GM12878 (cell line): ENCODE measurements at regions not wholly inside any gene's neighbourhood (a gene's known extent, or its start where the extent isn't known, plus 50 kb on each side); places are given as distances from the start of the nearest gene placed in this dataset.

Source experiments
- BHLHE40 ChIP-seq, 2 experiments: fragments of 450-650 bp in 1 of 2; IDR thresholded peaks; 2 replicates each; pipeline ENCODE4 v1.6.1; 2011 to 2017; ENCODE audit warnings: low read depth in 2 of 2, borderline replicate concordance in 1 of 2, improper control_type of control experiment in 1 of 2, low read length in 1 of 2, mild to moderate bottlenecking in 1 of 2
- FOS ChIP-seq: IDR thresholded peaks from 3 replicates; pipeline ENCODE4 v1.6.1; 2011; ENCODE audit warnings: borderline replicate concordance; ENCODE audit not compliant: insufficient read length; ENCODE audit errors: extremely low read depth
- KAT2A ChIP-seq: conservative IDR thresholded peaks from 2 replicates; pipeline ENCODE4 v1.6.1; 2011; ENCODE audit warnings: low read depth, low read length; ENCODE audit not compliant: control insufficient read depth
- MTA2 ChIP-seq: fragments of 450-650 bp; IDR thresholded peaks from 2 replicates; pipeline ENCODE4 v1.6.1; 2016; ENCODE audit warnings: low read depth, mild to moderate bottlenecking, moderate library complexity
- NFYA ChIP-seq: IDR thresholded peaks from 2 replicates; pipeline ENCODE4 v1.6.1; 2011; ENCODE audit warnings: low read depth, mild to moderate bottlenecking, low read length, improper control_type of control experiment, borderline replicate concordance
- POU2F2 ChIP-seq: IDR thresholded peaks from 3 replicates; pipeline ENCODE4 v1.6.1; 2011; ENCODE audit warnings: low read depth, mild to moderate bottlenecking, low read length, borderline replicate concordance
- ZNF274 ChIP-seq: IDR thresholded peaks from one replicate; pipeline ENCODE4 v1.8.0; 2011; ENCODE audit not compliant: insufficient read length, insufficient read depth
- TF ChIP-seq, protein P1 (sequence below): fragments of 150-350 bp; IDR thresholded peaks from 2 replicates; pipeline ENCODE4 v1.6.1; 2016; ENCODE audit warnings: low read depth, low read length
- TF ChIP-seq, protein P2 (sequence below): fragments of 450-650 bp; IDR thresholded peaks from 2 replicates; pipeline ENCODE4 v1.6.1; 2017; ENCODE audit warnings: low read depth, mild to moderate bottlenecking, moderate library complexity
- TF ChIP-seq, protein P3 (sequence below): IDR thresholded peaks from 2 replicates; pipeline ENCODE4 v1.6.1; 2012; ENCODE audit warnings: mild to moderate bottlenecking, low read depth, low read length

DNA sequence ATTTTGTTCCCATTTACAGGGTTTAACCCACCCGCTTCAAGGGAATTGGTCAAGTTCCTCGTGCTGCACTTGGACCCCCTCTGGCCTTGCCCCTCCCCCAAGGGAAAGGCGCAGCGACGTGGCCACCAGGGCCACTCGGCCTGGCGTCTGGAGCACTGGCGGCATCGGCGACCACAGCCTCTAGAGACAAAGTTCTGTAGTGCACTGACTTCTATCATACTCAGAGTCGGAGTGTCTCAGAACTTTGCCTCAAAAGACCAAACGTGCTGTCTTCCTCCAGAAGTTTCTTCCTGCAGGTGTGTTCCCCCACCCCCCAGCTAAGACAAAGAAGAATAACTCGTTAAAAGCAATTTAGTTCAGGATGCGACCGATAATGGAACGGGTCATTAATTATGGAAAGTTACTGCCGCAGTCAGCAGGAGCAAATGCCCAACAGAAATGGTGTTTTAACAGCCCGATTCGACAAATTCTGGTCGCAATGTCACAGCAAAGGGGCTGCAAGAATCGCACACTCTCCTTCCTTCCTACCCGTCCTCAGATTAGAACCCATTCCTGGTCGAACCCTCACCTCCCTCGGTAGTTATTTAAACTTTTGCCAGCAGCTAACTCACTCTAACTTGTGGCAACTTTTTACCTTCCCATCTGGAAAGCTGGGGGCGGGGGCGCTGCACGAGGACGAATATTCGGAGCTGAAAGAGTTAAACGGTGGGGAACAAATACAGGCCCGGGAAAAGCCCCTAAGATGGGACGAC lies 202.1 kb upstream of the NFE2L3 start (continued):
- TF ChIP-seq, protein P1, sequence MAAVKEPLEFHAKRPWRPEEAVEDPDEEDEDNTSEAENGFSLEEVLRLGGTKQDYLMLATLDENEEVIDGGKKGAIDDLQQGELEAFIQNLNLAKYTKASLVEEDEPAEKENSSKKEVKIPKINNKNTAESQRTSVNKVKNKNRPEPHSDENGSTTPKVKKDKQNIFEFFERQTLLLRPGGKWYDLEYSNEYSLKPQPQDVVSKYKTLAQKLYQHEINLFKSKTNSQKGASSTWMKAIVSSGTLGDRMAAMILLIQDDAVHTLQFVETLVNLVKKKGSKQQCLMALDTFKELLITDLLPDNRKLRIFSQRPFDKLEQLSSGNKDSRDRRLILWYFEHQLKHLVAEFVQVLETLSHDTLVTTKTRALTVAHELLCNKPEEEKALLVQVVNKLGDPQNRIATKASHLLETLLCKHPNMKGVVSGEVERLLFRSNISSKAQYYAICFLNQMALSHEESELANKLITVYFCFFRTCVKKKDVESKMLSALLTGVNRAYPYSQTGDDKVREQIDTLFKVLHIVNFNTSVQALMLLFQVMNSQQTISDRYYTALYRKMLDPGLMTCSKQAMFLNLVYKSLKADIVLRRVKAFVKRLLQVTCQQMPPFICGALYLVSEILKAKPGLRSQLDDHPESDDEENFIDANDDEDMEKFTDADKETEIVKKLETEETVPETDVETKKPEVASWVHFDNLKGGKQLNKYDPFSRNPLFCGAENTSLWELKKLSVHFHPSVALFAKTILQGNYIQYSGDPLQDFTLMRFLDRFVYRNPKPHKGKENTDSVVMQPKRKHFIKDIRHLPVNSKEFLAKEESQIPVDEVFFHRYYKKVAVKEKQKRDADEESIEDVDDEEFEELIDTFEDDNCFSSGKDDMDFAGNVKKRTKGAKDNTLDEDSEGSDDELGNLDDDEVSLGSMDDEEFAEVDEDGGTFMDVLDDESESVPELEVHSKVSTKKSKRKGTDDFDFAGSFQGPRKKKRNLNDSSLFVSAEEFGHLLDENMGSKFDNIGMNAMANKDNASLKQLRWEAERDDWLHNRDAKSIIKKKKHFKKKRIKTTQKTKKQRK: no peak
- TF ChIP-seq NFYA: no peak
- no peak for TF ChIP-seq FOS
- TF ChIP-seq, protein P2, sequence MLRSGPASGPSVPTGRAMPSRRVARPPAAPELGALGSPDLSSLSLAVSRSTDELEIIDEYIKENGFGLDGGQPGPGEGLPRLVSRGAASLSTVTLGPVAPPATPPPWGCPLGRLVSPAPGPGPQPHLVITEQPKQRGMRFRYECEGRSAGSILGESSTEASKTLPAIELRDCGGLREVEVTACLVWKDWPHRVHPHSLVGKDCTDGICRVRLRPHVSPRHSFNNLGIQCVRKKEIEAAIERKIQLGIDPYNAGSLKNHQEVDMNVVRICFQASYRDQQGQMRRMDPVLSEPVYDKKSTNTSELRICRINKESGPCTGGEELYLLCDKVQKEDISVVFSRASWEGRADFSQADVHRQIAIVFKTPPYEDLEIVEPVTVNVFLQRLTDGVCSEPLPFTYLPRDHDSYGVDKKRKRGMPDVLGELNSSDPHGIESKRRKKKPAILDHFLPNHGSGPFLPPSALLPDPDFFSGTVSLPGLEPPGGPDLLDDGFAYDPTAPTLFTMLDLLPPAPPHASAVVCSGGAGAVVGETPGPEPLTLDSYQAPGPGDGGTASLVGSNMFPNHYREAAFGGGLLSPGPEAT: no peak
- no peak for TF ChIP-seq ZNF274
- TF ChIP-seq, protein P3, sequence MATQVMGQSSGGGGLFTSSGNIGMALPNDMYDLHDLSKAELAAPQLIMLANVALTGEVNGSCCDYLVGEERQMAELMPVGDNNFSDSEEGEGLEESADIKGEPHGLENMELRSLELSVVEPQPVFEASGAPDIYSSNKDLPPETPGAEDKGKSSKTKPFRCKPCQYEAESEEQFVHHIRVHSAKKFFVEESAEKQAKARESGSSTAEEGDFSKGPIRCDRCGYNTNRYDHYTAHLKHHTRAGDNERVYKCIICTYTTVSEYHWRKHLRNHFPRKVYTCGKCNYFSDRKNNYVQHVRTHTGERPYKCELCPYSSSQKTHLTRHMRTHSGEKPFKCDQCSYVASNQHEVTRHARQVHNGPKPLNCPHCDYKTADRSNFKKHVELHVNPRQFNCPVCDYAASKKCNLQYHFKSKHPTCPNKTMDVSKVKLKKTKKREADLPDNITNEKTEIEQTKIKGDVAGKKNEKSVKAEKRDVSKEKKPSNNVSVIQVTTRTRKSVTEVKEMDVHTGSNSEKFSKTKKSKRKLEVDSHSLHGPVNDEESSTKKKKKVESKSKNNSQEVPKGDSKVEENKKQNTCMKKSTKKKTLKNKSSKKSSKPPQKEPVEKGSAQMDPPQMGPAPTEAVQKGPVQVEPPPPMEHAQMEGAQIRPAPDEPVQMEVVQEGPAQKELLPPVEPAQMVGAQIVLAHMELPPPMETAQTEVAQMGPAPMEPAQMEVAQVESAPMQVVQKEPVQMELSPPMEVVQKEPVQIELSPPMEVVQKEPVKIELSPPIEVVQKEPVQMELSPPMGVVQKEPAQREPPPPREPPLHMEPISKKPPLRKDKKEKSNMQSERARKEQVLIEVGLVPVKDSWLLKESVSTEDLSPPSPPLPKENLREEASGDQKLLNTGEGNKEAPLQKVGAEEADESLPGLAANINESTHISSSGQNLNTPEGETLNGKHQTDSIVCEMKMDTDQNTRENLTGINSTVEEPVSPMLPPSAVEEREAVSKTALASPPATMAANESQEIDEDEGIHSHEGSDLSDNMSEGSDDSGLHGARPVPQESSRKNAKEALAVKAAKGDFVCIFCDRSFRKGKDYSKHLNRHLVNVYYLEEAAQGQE: no peak
- no peak for TF ChIP-seq POU2F2
- TF ChIP-seq BHLHE40 (IDR thresholded peaks at IDR 0.05; ENCODE audit: borderline replicate concordance in 1 of 2, low read depth in 2 of 2, low read length in 1 of 2): no peak
- TF ChIP-seq MTA2: no peak
- no peak for TF ChIP-seq KAT2A
